ENCODE measurements at regions not wholly inside any gene's neighbourhood (a gene's known extent, or its start where the extent isn't known, plus 50 kb on each side); places are given as distances from the start of the nearest gene placed in this dataset.

GRCh38 chr10:108562105-108562504 is 1361.2 kb downstream of the XPNPEP1 start:
- TF ChIP-seq CTCF (IDR thresholded peaks at IDR 0.05) (no peak), EP300 (IDR thresholded peaks at IDR 0.05) (no peak), POLR2A (IDR thresholded peaks at IDR 0.05) (no peak)

Data from ovary (tissue), 3 donors.